GM12878 (cell line): ENCODE measurements at regions not wholly inside any gene's neighbourhood (a gene's known extent, or its start where the extent isn't known, plus 50 kb on each side); places are given as distances from the start of the nearest gene placed in this dataset.

Experiments
- CBX3 ChIP-seq: fragments of 200-600 bp; sonication (generic); IDR thresholded peaks from 2 replicates; pipeline ENCODE4 v1.6.1; 2016; ENCODE audit warnings: low read depth, borderline replicate concordance
- JUND ChIP-seq: IDR thresholded peaks from 2 replicates; pipeline ENCODE4 v1.6.1; 2012; ENCODE audit warnings: low read depth, mild to moderate bottlenecking, low read length, improper control_type of control experiment, moderate library complexity
- POLR2A ChIP-seq: IDR thresholded peaks from 2 replicates; pipeline ENCODE4 v1.6.1; 2011; ENCODE audit warnings: low read depth, mild to moderate bottlenecking, low read length
- RB1 ChIP-seq: fragments of 450-650 bp; formaldehyde crosslinking; IDR thresholded peaks from 2 replicates; pipeline ENCODE4 v1.6.1; 2017; ENCODE audit warnings: mild to moderate bottlenecking, borderline replicate concordance
- SIN3A ChIP-seq: IDR thresholded peaks from 2 replicates; pipeline ENCODE4 v1.6.1; 2012; ENCODE audit warnings: low read depth, low read length, improper control_type of control experiment
- TF ChIP-seq, protein P1 (sequence below): IDR thresholded peaks from 2 replicates; pipeline ENCODE4 v1.6.1; 2011; ENCODE audit warnings: low read depth, low read length, improper control_type of control experiment, borderline replicate concordance
- TF ChIP-seq, protein P2 (sequence below): fragments of 450-650 bp; IDR thresholded peaks from 2 replicates; pipeline ENCODE4 v1.6.1; 2017; ENCODE audit warnings: mild to moderate bottlenecking
- TF ChIP-seq, protein P3 (sequence below), 3 experiments: IDR thresholded peaks in 2 of 3; conservative IDR thresholded peaks in 1 of 3; 2 replicates each; pipeline ENCODE4 v1.5.1; 2011; ENCODE audit warnings: low read depth in 3 of 3, low read length in 3 of 3, mild to moderate bottlenecking in 3 of 3, control low read depth in 2 of 3, moderate library complexity in 2 of 3, inconsistent platforms in 1 of 3, mixed read lengths in 1 of 3; ENCODE audit not compliant: control insufficient read depth in 2 of 3, insufficient read depth in 1 of 3; ENCODE audit errors: extremely low read depth in 1 of 3
- TF ChIP-seq, protein P4 (sequence below): fragments of 450-650 bp; IDR thresholded peaks from 2 replicates; pipeline ENCODE4 v1.6.1; 2014; ENCODE audit warnings: mild to moderate bottlenecking

DNA sequence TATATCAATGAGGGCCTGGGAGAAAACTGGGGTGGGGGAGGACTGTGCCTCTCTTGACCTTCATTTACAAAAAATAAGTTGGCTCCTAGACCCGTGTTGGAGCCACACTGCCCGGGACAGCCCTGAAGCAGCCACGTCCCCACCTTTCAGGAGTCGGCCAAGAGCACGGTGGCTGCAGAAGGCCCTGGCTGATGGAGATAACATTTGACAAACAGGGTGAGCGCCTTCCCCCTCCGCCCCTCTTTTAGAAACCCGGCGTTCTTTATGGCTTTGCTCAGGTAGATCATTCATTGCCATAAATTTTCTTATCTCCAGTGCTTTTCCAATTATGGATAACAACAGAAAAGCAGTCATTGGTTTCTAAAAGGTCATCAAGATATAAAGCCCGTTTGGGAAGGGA lies 398.1 kb upstream of the TNRC6C start:
- TF ChIP-seq SIN3A (no peak), POLR2A (no peak), CBX3 (no peak), JUND (no peak), RB1 (no peak)
- TF ChIP-seq, protein P1, sequence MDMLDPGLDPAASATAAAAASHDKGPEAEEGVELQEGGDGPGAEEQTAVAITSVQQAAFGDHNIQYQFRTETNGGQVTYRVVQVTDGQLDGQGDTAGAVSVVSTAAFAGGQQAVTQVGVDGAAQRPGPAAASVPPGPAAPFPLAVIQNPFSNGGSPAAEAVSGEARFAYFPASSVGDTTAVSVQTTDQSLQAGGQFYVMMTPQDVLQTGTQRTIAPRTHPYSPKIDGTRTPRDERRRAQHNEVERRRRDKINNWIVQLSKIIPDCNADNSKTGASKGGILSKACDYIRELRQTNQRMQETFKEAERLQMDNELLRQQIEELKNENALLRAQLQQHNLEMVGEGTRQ: no peak
- TF ChIP-seq, protein P2, sequence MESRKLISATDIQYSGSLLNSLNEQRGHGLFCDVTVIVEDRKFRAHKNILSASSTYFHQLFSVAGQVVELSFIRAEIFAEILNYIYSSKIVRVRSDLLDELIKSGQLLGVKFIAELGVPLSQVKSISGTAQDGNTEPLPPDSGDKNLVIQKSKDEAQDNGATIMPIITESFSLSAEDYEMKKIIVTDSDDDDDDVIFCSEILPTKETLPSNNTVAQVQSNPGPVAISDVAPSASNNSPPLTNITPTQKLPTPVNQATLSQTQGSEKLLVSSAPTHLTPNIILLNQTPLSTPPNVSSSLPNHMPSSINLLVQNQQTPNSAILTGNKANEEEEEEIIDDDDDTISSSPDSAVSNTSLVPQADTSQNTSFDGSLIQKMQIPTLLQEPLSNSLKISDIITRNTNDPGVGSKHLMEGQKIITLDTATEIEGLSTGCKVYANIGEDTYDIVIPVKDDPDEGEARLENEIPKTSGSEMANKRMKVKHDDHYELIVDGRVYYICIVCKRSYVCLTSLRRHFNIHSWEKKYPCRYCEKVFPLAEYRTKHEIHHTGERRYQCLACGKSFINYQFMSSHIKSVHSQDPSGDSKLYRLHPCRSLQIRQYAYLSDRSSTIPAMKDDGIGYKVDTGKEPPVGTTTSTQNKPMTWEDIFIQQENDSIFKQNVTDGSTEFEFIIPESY: no peak
- TF ChIP-seq, protein P3, sequence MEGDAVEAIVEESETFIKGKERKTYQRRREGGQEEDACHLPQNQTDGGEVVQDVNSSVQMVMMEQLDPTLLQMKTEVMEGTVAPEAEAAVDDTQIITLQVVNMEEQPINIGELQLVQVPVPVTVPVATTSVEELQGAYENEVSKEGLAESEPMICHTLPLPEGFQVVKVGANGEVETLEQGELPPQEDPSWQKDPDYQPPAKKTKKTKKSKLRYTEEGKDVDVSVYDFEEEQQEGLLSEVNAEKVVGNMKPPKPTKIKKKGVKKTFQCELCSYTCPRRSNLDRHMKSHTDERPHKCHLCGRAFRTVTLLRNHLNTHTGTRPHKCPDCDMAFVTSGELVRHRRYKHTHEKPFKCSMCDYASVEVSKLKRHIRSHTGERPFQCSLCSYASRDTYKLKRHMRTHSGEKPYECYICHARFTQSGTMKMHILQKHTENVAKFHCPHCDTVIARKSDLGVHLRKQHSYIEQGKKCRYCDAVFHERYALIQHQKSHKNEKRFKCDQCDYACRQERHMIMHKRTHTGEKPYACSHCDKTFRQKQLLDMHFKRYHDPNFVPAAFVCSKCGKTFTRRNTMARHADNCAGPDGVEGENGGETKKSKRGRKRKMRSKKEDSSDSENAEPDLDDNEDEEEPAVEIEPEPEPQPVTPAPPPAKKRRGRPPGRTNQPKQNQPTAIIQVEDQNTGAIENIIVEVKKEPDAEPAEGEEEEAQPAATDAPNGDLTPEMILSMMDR (IDR thresholded peaks at IDR 0.05 in 2 of 3, conservative IDR thresholded peaks at IDR 0.05 in 1 of 3; ENCODE audit: control insufficient read depth in 2 of 3, extremely low read depth in 1 of 3, insufficient read depth in 1 of 3, low read depth in 3 of 3, low read length in 3 of 3): no peak
- TF ChIP-seq, protein P4, sequence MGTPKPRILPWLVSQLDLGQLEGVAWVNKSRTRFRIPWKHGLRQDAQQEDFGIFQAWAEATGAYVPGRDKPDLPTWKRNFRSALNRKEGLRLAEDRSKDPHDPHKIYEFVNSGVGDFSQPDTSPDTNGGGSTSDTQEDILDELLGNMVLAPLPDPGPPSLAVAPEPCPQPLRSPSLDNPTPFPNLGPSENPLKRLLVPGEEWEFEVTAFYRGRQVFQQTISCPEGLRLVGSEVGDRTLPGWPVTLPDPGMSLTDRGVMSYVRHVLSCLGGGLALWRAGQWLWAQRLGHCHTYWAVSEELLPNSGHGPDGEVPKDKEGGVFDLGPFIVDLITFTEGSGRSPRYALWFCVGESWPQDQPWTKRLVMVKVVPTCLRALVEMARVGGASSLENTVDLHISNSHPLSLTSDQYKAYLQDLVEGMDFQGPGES: no peak
